GM18505 (cell line): ENCODE measurements at regions not wholly inside any gene's neighbourhood (a gene's known extent, or its start where the extent isn't known, plus 50 kb on each side); places are given as distances from the start of the nearest gene placed in this dataset.

Experiments
- ATAC-seq: cut with Tn5 transposase; IDR thresholded peaks from one replicate; pipeline ENCODE4 v1.9.1; 2021; ENCODE audit not compliant: unreplicated experiment
- POLR2A ChIP-seq: IDR thresholded peaks from 4 replicates; pipeline ENCODE4 v1.6.1; 2011; ENCODE audit warnings: borderline replicate concordance; ENCODE audit not compliant: insufficient read depth, insufficient read length; ENCODE audit errors: extremely low read depth

GRCh38 chr13:40304391-40304790 lies 362.1 kb downstream of the FOXO1 start:
- TF ChIP-seq POLR2A: no peak
- ATAC-seq: no peak

GRCh38 chr13:40306817-40307216 lies 359.6 kb downstream of the FOXO1 start:
- ATAC-seq: no peak
- TF ChIP-seq POLR2A: no peak

- TF ChIP-seq POLR2A: no peak
- ATAC-seq: no peak
Observed at GRCh38 chr13:40309881-40310280, 356.6 kb downstream of the FOXO1 start.

- no peak for TF ChIP-seq POLR2A
- no peak for ATAC-seq
Observed at GRCh38 chr13:40311356-40312101, 354.9 kb downstream of the FOXO1 start.

- no peak for TF ChIP-seq POLR2A
- ATAC-seq: no peak
Observed at GRCh38 chr13:40313269-40314200, 352.9 kb downstream of the FOXO1 start.

- ATAC-seq: no peak
- no peak for TF ChIP-seq POLR2A
Observed at GRCh38 chr13:40315416-40316064, 350.9 kb downstream of the FOXO1 start.

- no peak for ATAC-seq
- no peak for TF ChIP-seq POLR2A
Observed at GRCh38 chr13:40316301-40316700, 350.1 kb downstream of the FOXO1 start.

- no peak for TF ChIP-seq POLR2A
- ATAC-seq: no peak
Observed at GRCh38 chr13:40317980-40318327, 348.5 kb downstream of the FOXO1 start.

GRCh38 chr13:40318366-40318765 lies 348.1 kb downstream of the FOXO1 start:
- no peak for TF ChIP-seq POLR2A
- no peak for ATAC-seq

GRCh38 chr13:40319699-40320579 lies 346.5 kb downstream of the FOXO1 start:
- TF ChIP-seq POLR2A: no peak
- ATAC-seq: no peak

GRCh38 chr13:40328091-40328490 lies 338.4 kb downstream of the FOXO1 start:
- ATAC-seq: no peak
- TF ChIP-seq POLR2A: no peak

GRCh38 chr13:40329781-40330485 lies 336.5 kb downstream of the FOXO1 start:
- TF ChIP-seq POLR2A: no peak
- no peak for ATAC-seq
